Endothelial cell (in vitro differentiated cells): ENCODE measurements at regions not wholly inside any gene's neighbourhood (a gene's known extent, or its start where the extent isn't known, plus 50 kb on each side); places are given as distances from the start of the nearest gene placed in this dataset.

Source experiments
- DNase-seq: peaks from one replicate; pipeline ENCODE4 v3.0.0; 2021; ENCODE audit warnings: low spot score
- H3K27ac Mint-ChIP-seq: one replicate; pipeline ENCODE4 v1.8.0; 2021; ENCODE audit warnings: mixed read lengths, inconsistent platforms; ENCODE audit not compliant: unreplicated experiment
- H3K27me3 Mint-ChIP-seq: one replicate; pipeline ENCODE4 v1.8.0; 2021; ENCODE audit warnings: mild to moderate bottlenecking, moderate library complexity, mixed read lengths, inconsistent platforms; ENCODE audit not compliant: unreplicated experiment
- H3K36me3 Mint-ChIP-seq: one replicate; pipeline ENCODE4 v1.8.0; 2021; ENCODE audit warnings: mild to moderate bottlenecking, low read depth, mixed read lengths, inconsistent platforms; ENCODE audit not compliant: unreplicated experiment
- H3K4me1 Mint-ChIP-seq: one replicate; pipeline ENCODE4 v1.8.0; 2021; ENCODE audit warnings: mild to moderate bottlenecking, mixed read lengths, inconsistent platforms; ENCODE audit not compliant: unreplicated experiment
- H3K4me3 Mint-ChIP-seq: one replicate; pipeline ENCODE4 v1.8.0; 2021; ENCODE audit warnings: mild to moderate bottlenecking, mixed read lengths, inconsistent platforms; ENCODE audit not compliant: unreplicated experiment
- H3K9me3 Mint-ChIP-seq: one replicate; pipeline ENCODE4 v1.8.0; 2021; ENCODE audit warnings: mixed read lengths, inconsistent platforms; ENCODE audit not compliant: unreplicated experiment
- TF ChIP-seq, protein P1 (sequence below): fragments of 200-600 bp; sonication (generic); IDR thresholded peaks from one replicate; pipeline ENCODE4 v1.5.0; 2021; ENCODE audit warnings: antibody characterized with exemption; ENCODE audit not compliant: unreplicated experiment

GRCh38 chr10:112059220-112059619, 124.3 kb downstream of the GPAM start:
- H3K27ac Mint-ChIP-seq: no peak overlapping the region
- H3K4me3 Mint-ChIP-seq: no peak overlapping the region
- DNase-seq: no peak
- H3K4me1 Mint-ChIP-seq: no peaks in the 10 kb centered on the region
- no peaks in the 10 kb centered on the region for H3K9me3 Mint-ChIP-seq
- H3K27me3 Mint-ChIP-seq: no peaks in the 10 kb centered on the region
- TF ChIP-seq, protein P1, sequence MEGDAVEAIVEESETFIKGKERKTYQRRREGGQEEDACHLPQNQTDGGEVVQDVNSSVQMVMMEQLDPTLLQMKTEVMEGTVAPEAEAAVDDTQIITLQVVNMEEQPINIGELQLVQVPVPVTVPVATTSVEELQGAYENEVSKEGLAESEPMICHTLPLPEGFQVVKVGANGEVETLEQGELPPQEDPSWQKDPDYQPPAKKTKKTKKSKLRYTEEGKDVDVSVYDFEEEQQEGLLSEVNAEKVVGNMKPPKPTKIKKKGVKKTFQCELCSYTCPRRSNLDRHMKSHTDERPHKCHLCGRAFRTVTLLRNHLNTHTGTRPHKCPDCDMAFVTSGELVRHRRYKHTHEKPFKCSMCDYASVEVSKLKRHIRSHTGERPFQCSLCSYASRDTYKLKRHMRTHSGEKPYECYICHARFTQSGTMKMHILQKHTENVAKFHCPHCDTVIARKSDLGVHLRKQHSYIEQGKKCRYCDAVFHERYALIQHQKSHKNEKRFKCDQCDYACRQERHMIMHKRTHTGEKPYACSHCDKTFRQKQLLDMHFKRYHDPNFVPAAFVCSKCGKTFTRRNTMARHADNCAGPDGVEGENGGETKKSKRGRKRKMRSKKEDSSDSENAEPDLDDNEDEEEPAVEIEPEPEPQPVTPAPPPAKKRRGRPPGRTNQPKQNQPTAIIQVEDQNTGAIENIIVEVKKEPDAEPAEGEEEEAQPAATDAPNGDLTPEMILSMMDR: no peak
- no peaks in the 10 kb centered on the region for H3K36me3 Mint-ChIP-seq

DNA sequence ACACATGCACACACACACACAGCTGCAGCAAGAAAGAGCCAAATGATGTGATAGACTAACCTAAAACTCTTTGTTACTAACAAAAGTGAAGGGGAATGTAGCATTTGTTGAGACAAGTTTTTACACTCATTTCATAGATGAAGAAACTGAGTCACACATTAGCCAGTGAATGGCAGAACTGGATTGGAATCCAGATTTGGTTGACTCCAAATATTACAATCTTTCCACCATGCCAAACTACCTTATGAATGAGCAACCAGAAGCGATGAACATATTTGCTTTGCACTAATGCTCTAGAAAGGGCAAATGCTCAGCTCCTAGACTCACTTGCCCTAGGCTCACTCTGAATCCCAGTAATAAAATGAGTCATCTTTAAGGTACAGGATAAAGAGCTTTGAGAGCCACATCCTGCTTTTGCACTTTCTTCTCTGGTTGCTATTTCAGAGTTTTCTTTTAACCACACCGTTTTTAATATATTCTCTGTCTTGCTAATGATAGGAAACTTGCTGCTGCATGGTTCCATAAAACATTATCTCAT, 111.9 kb downstream of the GPAM start:
- no peak overlapping the region for H3K27ac Mint-ChIP-seq
- H3K27me3 Mint-ChIP-seq: no peaks in the 10 kb centered on the region
- H3K4me3 Mint-ChIP-seq: no peak overlapping the region
- no peak for DNase-seq
- H3K36me3 Mint-ChIP-seq: no peaks in the 10 kb centered on the region
- no peaks in the 10 kb centered on the region for H3K9me3 Mint-ChIP-seq
- TF ChIP-seq, protein P1: no peak
- H3K4me1 Mint-ChIP-seq: no peaks in the 10 kb centered on the region

DNA sequence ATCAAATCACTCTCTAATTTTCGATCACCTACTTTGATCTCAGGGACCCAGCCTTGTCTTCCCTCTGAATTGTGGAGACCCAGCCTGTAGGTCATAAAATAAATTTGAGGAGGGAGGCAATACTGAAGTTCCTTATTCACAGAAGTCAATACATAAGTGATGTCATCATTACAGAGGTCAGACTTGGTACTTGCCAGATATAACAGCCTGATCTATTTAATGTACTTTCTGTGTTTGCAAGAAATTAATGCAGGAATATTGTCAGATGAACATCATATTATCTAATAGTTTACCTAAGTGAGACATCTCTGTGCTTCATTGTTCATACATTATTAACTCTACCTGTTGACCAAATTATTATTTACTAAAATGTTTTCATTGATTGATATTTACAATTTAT, 105.6 kb downstream of the GPAM start:
- no peak overlapping the region for H3K4me3 Mint-ChIP-seq
- H3K9me3 Mint-ChIP-seq: no peaks in the 10 kb centered on the region
- no peak overlapping the region for H3K27ac Mint-ChIP-seq
- TF ChIP-seq, protein P1: no peak
- H3K27me3 Mint-ChIP-seq: no peaks in the 10 kb centered on the region
- no peak for DNase-seq
- H3K4me1 Mint-ChIP-seq: peaks cover 9% of the 10 kb centered on the region
- H3K36me3 Mint-ChIP-seq: no peaks in the 10 kb centered on the region

- TF ChIP-seq, protein P1: no peak
- no peak overlapping the region for H3K4me3 Mint-ChIP-seq
- no peaks in the 10 kb centered on the region for H3K27me3 Mint-ChIP-seq
- no peak for DNase-seq
- H3K27ac Mint-ChIP-seq: no peak overlapping the region
- no peaks in the 10 kb centered on the region for H3K9me3 Mint-ChIP-seq
- peaks cover 9% of the 10 kb centered on the region for H3K4me1 Mint-ChIP-seq
- H3K36me3 Mint-ChIP-seq: no peaks in the 10 kb centered on the region
Observed at GRCh38 chr10:112080231-112080630, 103.3 kb downstream of the GPAM start.

GRCh38 chr10:112082120-112082519, 101.4 kb downstream of the GPAM start:
- no peak for DNase-seq
- Mint-ChIP-seq H3K4me3 (no peak overlapping the region), H3K9me3 (no peaks in the 10 kb centered on the region), H3K27ac (no peak overlapping the region), H3K36me3 (no peaks in the 10 kb centered on the region), H3K4me1 (peaks cover 9% of the 10 kb centered on the region), H3K27me3 (no peaks in the 10 kb centered on the region)
- TF ChIP-seq, protein P1: no peak
